ENCODE measurements at regions not wholly inside any gene's neighbourhood (a gene's known extent, or its start where the extent isn't known, plus 50 kb on each side); places are given as distances from the start of the nearest gene placed in this dataset.
A peak's percentile ranks its signal among the peaks of the same experiment; 100 is the strongest.

DNA sequence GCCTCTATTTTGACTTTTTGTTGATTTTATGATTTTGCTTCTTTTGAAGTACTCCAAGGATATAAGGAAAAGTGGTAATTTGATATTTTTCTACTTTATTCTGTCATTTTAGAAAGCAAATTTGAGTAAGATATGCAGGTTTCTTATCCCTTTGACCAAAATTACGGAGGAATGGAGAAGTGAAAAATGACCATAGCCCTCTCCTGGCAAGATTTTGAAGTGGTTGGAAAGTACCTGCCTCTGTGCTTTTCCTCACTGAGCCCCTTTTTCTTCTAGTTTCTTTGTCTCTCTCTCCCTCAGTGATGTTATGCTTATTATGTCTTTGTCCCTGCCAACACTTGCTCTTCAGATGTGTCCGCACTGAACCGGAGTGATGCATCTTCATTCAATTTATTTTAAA, 898.1 kb downstream of the EPHA4 start:
- no peak for DNase-seq

DNA sequence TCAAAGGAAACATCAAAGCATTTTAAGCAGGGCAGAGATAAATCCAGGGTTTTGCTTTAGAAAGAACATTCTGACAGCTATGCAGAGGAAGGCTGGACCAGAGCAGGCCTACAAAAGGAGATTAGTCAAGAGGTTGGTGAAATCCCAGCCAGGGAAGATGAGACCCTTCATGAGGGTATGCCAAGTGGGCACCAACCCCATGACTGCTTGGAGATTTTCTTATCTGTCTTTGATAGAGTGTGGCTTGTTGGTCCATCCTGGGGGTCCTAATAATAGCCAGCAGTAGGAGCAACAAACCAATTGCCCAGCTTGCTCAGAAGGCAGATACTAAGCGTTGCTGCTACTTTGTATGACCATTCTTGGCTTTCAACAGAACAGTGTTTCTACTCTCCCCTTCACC, 895.4 kb downstream of the EPHA4 start:
- no peak for DNase-seq

GRCh38 chr2:220678943-220679342, 893.2 kb downstream of the EPHA4 start:
- DNase-seq, result no peak

GRCh38 chr2:220682616-220683015, 889.5 kb downstream of the EPHA4 start:
- DNase-seq, result no peak

DNA sequence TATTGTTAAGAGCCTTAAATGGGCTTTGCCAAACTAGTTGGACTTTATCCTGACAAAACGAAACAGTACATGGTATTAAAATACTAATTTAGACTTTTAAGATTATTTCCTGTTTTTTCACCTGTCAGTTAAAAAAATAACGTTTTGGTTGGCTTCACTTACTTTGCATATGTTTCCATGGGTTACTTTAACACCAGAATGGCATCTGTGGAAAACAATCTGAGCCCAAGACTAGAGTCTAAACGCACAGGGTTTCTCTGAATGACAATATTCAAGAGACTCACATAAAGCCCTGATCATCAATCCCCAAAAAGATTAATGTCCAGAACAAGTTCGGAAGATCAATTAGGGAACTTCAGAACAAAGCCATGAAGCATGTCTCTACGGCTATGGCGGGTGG, 888.0 kb downstream of the EPHA4 start:
- DNase-seq, result no peak

DNA sequence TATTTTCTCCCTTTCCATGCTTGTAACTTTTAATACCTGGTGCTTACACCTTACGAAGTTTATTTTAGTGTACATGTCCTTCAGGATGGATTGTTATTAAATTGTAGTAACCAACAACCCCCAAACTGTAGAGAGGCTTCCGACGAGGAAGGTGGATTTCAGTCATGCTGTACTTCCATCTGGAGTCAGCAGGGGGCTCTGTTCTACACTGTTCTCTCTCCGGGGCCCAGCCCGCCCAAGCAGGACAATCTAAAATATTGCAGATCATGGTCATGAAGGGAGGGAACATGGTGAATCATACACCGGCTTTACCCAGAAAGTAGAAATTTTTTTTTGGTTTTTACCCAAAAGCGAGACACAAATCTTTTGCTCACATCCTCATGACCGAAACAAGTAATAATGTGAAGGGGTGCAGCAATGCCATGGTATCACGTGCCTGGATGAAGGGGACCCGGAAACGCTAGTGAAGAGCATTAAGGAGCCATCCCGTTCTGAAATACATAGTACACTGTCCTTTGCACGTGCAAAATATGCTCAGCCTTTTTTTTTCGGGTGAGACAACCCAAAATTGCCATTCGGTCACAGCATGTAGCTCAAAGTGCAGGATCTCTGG, 884.8 kb downstream of the EPHA4 start:
- DNase-seq, result peak; percentile 49

- DNase-seq, result no peak
Observed at GRCh38 chr2:220695397-220696279, 876.5 kb downstream of the EPHA4 start.

GRCh38 chr2:220696280-220696669, 875.8 kb downstream of the EPHA4 start:
- DNase-seq, result no peak

GRCh38 chr2:220697011-220697410, 875.1 kb downstream of the EPHA4 start:
- DNase-seq, result no peak

GRCh38 chr2:220701115-220701514, 871.0 kb downstream of the EPHA4 start:
- peak; percentile 4 for DNase-seq

GRCh38 chr2:220703279-220703678, 868.8 kb downstream of the EPHA4 start:
- no peak for DNase-seq

- no peak for DNase-seq
Observed at GRCh38 chr2:220704081-220704480, 868.0 kb downstream of the EPHA4 start.

DNA sequence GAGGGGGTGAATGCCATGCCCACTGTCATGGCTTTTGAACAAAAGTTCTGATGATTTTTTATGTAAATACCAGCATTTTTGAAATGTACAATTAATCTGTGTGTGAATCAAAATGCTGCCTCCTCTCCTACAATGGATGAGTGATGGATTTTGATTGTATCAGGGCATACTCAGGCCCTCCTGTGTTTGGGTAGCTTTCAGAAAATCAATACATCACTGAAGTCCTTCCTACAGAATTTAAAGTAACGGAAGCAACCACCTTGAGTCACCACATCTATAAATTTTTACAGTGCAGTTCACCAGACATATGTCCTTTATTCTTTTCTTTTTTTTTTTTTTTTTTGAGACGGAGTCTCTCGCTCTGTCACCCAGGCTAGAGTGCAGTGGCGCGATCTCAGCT, 867.3 kb downstream of the EPHA4 start:
- DNase-seq, result no peak

DNA sequence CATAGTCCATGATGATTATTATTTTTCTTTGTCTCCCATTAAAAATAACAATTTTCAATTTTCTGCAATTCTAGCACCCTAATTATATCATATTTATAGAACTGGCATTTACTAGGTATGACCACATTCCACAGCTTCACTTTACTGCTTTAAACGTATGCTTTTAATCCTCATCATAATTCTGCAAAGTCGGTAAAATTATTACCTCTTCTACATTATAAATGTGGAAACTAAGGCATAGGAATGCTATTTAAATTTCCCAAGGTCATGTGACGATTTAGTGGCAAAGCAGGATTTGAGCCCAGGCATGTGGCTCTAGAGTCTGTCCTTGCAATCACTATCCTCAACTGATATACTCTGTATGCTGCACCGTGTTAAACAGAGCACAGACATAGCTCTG, 866.4 kb downstream of the EPHA4 start:
- no peak for DNase-seq

GRCh38 chr2:220707261-220707660, 864.8 kb downstream of the EPHA4 start:
- no peak for DNase-seq

- no peak for DNase-seq
Observed at GRCh38 chr2:220708366-220708765, 863.7 kb downstream of the EPHA4 start.

DNA sequence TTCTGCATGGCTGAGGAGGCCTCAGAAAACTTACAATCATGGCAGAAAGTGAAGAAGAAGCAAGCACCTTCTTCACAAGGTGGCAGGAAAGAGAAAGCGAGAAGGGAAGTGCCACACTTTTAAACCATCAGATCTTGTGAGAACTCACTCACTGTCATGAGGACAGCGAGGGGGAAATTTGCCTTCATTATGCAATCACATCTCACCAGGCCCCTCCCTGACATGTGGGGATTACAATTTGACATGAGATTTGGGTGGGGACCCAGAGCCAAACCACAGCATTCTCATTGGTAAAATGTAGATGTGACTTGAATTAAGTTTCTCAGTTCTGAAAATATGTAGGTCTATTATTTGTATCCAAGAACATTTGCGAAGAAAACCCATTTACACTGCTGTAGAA, 854.8 kb downstream of the EPHA4 start:
- DNase-seq, result no peak

GRCh38 chr2:220736778-220737177, 835.3 kb downstream of the EPHA4 start:
- DNase-seq, result no peak

DNA sequence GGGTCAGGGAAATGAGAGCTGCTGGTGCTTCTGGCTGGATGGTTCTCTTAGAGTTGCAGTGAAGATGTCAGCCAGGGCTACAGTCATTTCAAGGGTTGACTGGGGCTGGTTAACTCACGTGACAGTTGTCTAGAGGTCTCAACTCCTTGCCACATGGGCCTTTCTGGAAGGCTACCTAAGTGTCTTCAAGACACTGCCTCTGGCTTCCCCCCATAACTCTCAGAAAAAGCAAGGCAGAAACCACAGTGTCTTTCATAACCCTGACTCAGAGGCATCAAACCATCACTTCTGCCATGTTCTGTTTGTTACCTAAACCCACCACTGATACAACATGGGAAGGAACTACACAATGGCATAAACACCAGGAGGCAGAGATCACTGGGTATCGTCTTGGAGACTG, 828.9 kb downstream of the EPHA4 start:
- no peak for DNase-seq

GRCh38 chr2:220744861-220745260, 827.2 kb downstream of the EPHA4 start:
- no peak for DNase-seq

- DNase-seq, result no peak
Observed at GRCh38 chr2:220745682-220746081, 826.4 kb downstream of the EPHA4 start.

GRCh38 chr2:220747736-220748135, 824.4 kb downstream of the EPHA4 start:
- DNase-seq, result no peak

DNA sequence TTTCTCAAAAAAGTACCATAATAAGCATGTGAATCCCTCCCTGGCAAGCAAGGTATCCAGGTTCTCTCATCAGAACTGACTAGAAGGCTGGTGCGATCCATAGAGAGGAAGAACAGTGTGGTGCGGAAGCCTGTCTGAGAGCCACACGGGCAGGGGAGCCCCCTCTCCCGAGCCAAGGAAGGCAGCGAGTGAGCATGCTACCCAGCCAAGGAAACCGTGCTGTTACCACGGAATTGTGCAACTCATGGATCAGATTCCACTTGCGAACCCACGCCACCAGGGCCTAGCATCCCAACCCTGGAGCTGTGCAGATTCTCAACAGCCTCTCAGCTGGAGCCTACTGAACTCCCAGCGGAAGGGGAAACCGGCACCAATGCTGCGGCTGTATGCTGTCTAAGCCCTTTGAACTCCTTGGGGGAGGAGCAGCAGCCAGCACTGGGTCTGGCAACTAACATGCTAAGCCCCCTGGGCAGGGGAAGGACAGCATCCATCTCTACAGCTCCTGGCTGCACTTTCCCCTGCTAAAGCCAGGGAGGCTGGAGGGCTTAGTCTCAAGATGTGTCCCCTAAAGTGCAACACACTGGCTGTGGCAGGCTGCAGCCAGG, 823.1 kb downstream of the EPHA4 start:
- no peak for DNase-seq

DNA sequence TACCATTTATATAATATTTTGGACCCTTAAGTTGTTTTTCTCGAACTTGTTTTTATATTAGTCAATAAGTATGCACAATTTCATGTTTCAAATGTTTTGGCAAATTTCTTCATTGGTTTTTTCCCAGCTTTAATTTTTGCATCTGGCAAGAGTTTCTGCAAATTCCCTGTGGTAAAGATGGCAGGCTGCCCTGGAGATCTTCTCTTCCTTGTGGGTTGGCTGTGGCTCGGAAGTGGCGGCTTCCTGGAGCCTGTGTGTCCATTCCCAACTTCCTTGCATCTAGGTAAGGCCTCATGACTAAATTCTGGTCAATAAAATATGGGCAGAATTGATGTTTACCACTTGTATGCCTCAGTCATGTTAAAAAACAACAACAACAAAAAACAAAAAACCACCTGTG, 818.6 kb downstream of the EPHA4 start:
- DNase-seq, result no peak
